HG03103 (cell line): ENCODE measurements at regions not wholly inside any gene's neighbourhood (a gene's known extent, or its start where the extent isn't known, plus 50 kb on each side); places are given as distances from the start of the nearest gene placed in this dataset.
A peak's percentile ranks its signal among the peaks of the same experiment; 100 is the strongest.
"Not testable (repeated sequence)": the region's sequence is repeated elsewhere in the genome, so short reads cannot be mapped to it uniquely, and the experiment has no call there.

Source experiments
- ATAC-seq: cut with Tn5 transposase; IDR thresholded peaks from one replicate; pipeline ENCODE4 v1.9.1; 2021; ENCODE audit warnings: low read depth; ENCODE audit not compliant: unreplicated experiment

DNA sequence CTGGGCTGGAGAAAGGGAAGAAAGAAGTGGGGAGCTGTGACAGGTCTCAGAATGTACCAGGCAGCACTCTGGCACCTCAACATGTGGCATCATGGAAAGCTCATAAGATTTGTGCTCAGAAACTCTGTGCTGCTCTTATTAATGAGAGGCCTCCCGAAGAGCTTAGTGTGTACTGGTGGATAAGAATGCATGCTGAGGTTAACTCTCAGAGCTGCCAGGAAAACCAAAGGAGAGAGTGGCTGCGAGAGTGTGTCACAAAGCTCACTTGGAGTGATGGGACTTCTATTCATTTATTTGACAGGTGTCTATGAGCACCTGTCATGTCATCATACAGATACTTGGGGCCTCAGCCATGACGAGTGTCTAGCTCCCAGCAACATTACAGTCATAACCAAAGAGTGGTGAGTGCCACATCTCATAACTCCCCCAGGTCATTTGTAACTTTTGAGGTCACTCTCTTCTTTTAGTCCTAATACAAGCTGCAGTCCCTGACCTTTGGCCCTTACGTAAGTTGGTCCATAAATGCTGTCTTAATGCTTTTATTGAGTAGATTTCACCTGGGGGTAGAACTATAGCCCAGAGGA, 131.9 kb downstream of the TRIM43 start:
- ATAC-seq: not testable (repeated sequence)

DNA sequence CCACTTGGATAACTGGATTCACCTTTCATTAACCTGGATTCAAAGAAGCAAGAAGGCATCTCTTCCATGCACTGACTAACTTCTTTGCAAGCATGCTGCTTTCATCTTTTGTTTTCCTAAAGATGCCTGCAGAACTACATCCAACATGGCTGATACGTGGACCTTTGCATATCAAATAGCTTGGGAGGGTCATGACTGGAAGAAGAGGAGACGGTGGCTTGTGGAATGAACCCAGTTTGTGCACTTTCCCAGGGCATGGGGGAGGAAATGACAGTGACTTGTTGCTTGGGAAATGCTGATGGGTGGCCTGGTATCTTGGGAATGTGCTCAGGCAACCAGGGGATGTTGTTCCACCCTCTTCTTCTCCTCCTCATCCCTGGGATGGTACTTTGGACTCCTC, 133.4 kb downstream of the TRIM43 start:
- not testable (repeated sequence) for ATAC-seq

- ATAC-seq: not testable (repeated sequence)
These were observed 133.9 kb downstream of the TRIM43 start for GRCh38 chr2:95725677-95726076.

- ATAC-seq: not testable (repeated sequence)
These were observed 135.6 kb downstream of the TRIM43 start for GRCh38 chr2:95727420-95727819.

GRCh38 chr2:95728878-95729596, 137.2 kb downstream of the TRIM43 start:
- ATAC-seq: peak; percentile 68

GRCh38 chr2:95729597-95729955, 137.8 kb downstream of the TRIM43 start:
- no peak for ATAC-seq

GRCh38 chr2:95730813-95731212, 139.0 kb downstream of the TRIM43 start:
- ATAC-seq: no peak

DNA sequence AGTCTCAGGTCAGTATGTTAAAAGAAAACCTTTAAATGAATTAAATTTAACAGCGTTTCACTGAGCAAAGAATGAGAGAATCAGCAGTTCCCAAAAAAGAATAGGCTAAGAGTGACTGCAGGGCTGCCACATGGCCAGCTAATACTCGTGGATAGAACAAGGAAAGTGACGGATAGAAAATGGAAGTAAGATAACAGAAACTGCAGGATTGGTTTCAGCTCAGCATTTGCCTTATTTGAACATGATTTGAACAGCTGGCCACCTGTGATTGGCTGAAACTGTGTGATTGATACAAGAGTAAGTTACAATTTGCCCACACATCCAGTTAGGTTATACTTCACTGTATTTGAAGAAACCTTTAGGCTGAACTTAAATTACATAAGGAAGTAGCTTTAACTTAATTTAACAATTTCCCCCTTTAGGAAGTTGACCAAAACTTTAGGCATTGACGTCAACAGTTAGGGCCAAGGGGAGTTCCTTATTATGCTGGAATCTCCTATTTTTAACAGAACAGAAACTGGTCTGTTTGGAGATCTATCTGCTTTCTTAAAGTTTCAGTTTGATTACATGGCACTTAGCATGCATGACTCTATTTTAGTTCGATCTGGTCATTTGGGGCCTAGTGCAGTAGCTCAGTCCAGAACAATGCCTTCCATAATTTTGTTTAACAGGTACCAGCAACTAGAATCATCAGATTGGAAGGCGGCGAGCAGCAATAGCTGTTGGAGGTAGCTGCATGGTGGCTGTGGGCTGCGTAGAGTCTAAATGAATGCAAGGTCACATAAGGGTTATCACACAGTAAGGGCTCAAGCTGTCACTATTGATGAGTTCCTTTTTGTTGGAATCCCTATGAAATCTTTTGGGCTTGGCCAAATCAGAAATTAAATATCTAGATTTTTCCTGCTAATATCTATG, 143.4 kb downstream of the TRIM43 start:
- no peak for ATAC-seq

- no peak for ATAC-seq
These were observed 146.5 kb downstream of the TRIM43 start for GRCh38 chr2:95738301-95738700.

DNA sequence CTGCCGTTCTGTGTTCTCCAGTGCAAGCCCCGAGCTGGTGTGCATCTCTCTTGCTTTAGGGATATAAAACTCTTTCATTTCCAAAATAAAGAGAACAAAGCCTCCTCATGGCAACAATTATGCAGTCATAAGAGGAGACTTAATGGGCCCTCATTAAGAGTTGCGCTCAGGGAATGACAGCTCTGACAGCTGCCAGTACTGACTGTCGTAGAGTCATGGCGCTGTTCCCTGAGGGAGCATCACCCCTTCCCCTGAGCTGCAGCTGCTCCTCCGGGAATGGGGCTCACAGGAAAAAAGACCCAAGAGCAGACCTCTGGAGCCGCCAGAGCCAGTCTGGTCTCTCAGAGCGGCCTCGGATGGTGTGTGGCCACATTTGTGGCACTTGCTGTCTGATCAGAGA, 160.3 kb downstream of the TRIM43 start:
- ATAC-seq: not testable (repeated sequence)

DNA sequence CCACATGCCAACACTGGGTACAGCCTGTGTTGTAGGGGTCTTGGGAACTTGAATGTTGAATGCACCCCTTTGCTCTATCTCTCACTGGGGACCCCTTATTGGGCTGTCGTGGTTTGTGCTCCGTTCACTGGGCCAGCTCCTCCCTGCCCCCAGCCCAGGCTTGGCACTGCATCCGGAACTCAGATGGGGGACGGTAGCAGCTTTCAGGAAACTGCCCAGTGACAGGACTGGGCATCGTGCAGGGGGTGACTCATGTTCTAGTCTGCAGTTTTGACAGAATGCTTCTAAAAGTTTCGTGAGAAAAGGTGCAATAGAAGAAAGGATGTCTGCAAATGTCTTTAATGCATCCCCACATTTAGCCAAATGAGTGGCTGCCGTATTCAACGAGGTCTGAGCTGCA, 162.0 kb downstream of the TRIM43 start:
- ATAC-seq: not testable (repeated sequence)

- ATAC-seq: not testable (repeated sequence)
These were observed 162.4 kb downstream of the TRIM43 start for GRCh38 chr2:95754213-95754612.

DNA sequence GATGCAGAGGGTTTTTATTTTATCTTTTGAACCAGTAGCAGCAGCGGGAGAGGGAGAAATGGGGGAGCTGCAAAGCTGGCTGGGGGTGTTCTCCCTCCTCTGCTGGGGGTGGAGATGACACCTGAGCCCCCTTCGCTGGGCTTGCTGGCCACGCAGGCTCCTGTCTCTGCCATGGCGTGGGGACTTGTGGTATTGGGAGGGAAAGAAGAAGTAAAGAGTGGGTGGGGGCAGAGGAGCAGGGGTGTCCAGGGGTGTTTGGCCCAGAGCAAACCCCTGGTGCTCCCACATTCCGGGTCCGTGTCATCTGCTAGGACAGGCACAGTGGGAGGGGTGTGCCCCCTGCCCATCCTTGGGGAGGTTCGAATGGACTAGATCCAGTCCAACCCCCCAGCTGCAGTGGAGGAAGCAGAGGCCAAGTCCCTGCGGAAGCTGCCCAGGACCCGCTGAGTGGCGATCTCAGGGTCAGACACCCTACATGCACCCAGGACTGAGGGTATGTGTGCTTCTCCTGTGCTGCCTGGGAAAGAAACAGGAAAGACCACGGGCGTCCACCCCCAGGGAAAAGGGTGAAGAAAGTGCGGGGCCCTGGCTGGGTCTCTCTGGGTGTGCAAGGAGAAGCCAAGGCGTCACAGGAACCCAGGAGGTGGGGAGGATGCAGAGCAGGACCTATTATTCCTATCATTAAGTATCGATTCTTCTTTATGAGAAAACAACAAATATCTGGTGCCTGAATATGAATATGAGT, 163.2 kb downstream of the TRIM43 start:
- ATAC-seq: not testable (repeated sequence)

- not testable (repeated sequence) for ATAC-seq
These were observed 164.3 kb downstream of the TRIM43 start for GRCh38 chr2:95755956-95756669.

- ATAC-seq: no peak
These were observed 166.2 kb downstream of the TRIM43 start for GRCh38 chr2:95757988-95758387.

- ATAC-seq: no peak
These were observed 167.9 kb downstream of the TRIM43 start for GRCh38 chr2:95759481-95760246.

DNA sequence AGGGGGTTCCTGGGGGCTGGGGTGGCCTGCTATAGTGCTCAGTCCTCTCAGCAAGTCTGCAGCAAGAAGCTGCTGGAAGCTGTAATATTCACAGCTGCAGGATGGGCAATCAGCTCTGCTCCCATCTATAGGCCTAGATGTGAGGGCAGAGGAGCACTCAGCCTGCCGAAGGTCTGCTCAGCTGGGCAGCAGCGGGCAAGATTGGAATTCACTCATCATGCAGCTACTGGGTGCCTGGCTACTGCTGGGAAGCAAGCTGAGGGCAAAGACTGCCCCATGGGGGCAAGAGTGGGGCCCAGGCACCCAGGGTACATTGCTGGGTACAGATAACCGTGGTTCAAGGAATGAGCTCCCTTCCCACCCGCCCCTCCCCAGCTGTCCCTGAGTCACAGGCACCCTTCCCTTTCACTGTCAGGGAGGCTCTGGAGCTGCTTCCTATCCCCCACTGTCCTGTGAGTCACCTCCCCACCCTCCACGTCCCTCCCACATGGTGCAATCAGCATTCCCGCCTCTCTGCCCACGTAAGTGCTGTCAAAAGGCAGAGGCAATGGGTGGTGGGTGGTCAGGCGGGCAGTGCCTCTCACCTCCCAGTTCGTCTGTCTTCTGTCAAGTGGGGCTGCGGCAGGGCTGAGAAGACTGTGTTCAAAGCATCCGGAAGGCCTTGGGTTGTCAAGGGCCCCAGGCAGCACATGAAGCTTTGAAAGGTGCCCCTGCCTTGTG, 169.2 kb downstream of the TRIM43 start:
- ATAC-seq: no peak

DNA sequence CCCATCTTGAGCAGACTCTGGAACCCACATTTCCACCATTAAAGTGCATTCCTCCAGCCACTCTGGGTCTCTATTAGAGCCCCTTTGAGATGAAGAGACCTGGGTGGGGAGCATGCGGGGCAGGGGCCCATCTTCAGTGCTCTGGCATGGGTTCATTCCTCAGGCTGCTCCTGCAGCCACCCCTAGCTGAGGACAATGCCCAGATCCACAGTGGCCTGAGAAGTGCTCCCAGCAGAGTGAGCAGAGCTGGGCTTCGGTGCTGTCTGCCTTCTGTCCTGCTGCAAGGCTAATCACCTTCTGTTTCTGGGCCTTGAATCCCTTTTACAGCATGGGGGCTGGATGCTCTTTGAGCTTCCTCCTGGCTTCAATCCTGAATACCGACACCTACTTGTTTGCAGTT, 169.8 kb downstream of the TRIM43 start:
- ATAC-seq: no peak
